ENCODE measurements at regions not wholly inside any gene's neighbourhood (a gene's known extent, or its start where the extent isn't known, plus 50 kb on each side); places are given as distances from the start of the nearest gene placed in this dataset.

- Histone ChIP-seq H2AK5ac (ENCODE audit: low read depth, low read length) (no peak overlapping the region), H3K23me2 (ENCODE audit: low read depth, low read length) (no peaks in the 10 kb centered on the region), H3K4me1 (replicated peaks in 1 of 4; ENCODE audit: control insufficient read depth in 3 of 4, insufficient read depth in 4 of 4, low read length in 3 of 4) (0 out of 7 replicates have a peak, but pooled peaks cover 0 to 4% (median 0%) of the 10 kb centered on the region in 4 experiments), H3K9me3 (ENCODE audit: insufficient read depth in 2 of 2, low read depth in 1 of 2, low read length in 1 of 2) (no peaks in the 10 kb centered on the region), H3K27me3 (replicated peaks in 1 of 4; ENCODE audit: control insufficient read depth in 3 of 4, extremely low read depth in 1 of 4, insufficient read depth in 3 of 4, low read length in 3 of 4) (peaks cover 68 to 98% (median 86%) of the 10 kb centered on the region in 4 experiments), H3K79me2 (ENCODE audit: control insufficient read depth in 1 of 2, insufficient read depth in 2 of 2, low read length in 2 of 2) (no peaks in the 10 kb centered on the region), H2BK20ac (ENCODE audit: low read length) (no peak overlapping the region), H3K23ac (ENCODE audit: insufficient read length) (no peak overlapping the region), H3K36me3 (ENCODE audit: control insufficient read depth in 2 of 4, insufficient read depth in 4 of 4, low read length in 3 of 4) (no peaks in the 10 kb centered on the region), H4K20me1 (replicated peaks in 1 of 2; ENCODE audit: control insufficient read depth in 1 of 2, insufficient read depth in 2 of 2, low read length in 2 of 2) (peaks cover 13 to 25% of the 10 kb centered on the region in 2 experiments), H3K4me2 (ENCODE audit: insufficient read depth in 1 of 2, low read depth in 2 of 2, low read length in 2 of 2) (no peak overlapping the region), H3K79me1 (ENCODE audit: low read depth, low read length) (no peaks in the 10 kb centered on the region), H2BK15ac (ENCODE audit: low read length) (no peak overlapping the region), H2AFZ (ENCODE audit: low read length) (no peak overlapping the region), H3K4ac (replicated peaks; ENCODE audit: insufficient read length, low read depth, low read length) (no peak overlapping the region), H3K4me3 (ENCODE audit: extremely low read depth in 1 of 4, insufficient read depth in 2 of 4, low read depth in 3 of 4, low read length in 4 of 4) (no peak overlapping the region), H3K27ac (ENCODE audit: low read depth, low read length) (no peak overlapping the region), H4K8ac (ENCODE audit: extremely low read depth, insufficient read depth, low read length) (no peak overlapping the region), H4K91ac (replicated peaks; ENCODE audit: insufficient read length, low read length) (no peak overlapping the region), H2BK12ac (ENCODE audit: low read depth, low read length) (no peak overlapping the region), H2BK5ac (ENCODE audit: low read depth, low read length) (no peak overlapping the region), H3K14ac (ENCODE audit: insufficient read length) (no peak overlapping the region), H3K9ac (replicated peaks in 1 of 4; ENCODE audit: extremely low read depth in 1 of 4, low read depth in 3 of 4, low read length in 3 of 4) (no peak overlapping the region), H4K5ac (ENCODE audit: insufficient read length, low read depth, low read length) (no peak overlapping the region), H3K56ac (replicated peaks; ENCODE audit: insufficient read length, low read depth, low read length) (no peak overlapping the region), H2BK120ac (replicated peaks; ENCODE audit: low read depth, low read length) (no peak overlapping the region), H3K18ac (ENCODE audit: extremely low read depth, low read length) (no peak overlapping the region)
- no peak for DNase-seq (ENCODE audit: low read depth in 1 of 2, low spot score in 2 of 2)
- WGBS, 2 experiments (ENCODE audit: extremely low coverage in 1 of 2, insufficient coverage in 1 of 2, insufficient read length in 1 of 2, insufficient replicate concordance in 2 of 2, low coverage in 1 of 2, low lambda C conversion rate in 2 of 2, missing lambda C conversion rate in 1 of 2): 33% methylated on average over 2 of the region's 2 CpGs; no CpG with 5 or more reads in 1 of the 2 experiments
- POLR2A ChIA-PET (ENCODE audit: partially characterized antibody): interaction anchor here (1.0 to 1.4 kb wide), 4 partner anchors 10 to 19 kb away, joined by 3 to 4 read pairs (median 3); no protein-coding TSS in a partner anchor
- no peak for FAIRE-seq
- CTCF ChIA-PET (ENCODE audit: partially characterized antibody): interaction anchor here (1.0 to 1.2 kb wide), 2 partner anchors 13 to 126 kb away, joined by 4 to 5 read pairs; no protein-coding TSS in a partner anchor
- TF ChIP-seq RXRA (IDR thresholded peaks at IDR 0.05; ENCODE audit: insufficient read depth, low read depth, low read length) (no peak), ASH2L (IDR thresholded peaks at IDR 0.05; ENCODE audit: low read length) (no peak), BACH1 (IDR thresholded peaks at IDR 0.05; ENCODE audit: low read length) (no peak), GABPA (IDR thresholded peaks at IDR 0.05; ENCODE audit: borderline replicate concordance, insufficient read depth, low read length) (no peak), RFX5 (IDR thresholded peaks at IDR 0.05; ENCODE audit: borderline replicate concordance, low read depth, low read length) (no peak), TBP (IDR thresholded peaks at IDR 0.05; ENCODE audit: low read depth, low read length) (no peak), SIX5 (IDR thresholded peaks at IDR 0.05; ENCODE audit: low read depth, low read length) (no peak), TEAD4 (IDR thresholded peaks at IDR 0.05; ENCODE audit: low read depth, low read length) (no peak), RNF2 (IDR thresholded peaks at IDR 0.05; ENCODE audit: borderline replicate concordance, low read depth, low read length, missing control alignments, poor library complexity, severe bottlenecking) (no peak), CBX8 (IDR thresholded peaks at IDR 0.05; ENCODE audit: borderline replicate concordance, low read depth, low read length) (no peak), CHD1 (IDR thresholded peaks at IDR 0.05; ENCODE audit: low read depth, low read length) (no peak), FOSL1 (IDR thresholded peaks at IDR 0.05; ENCODE audit: insufficient read depth, low read depth, low read length) (no peak), SIRT6 (IDR thresholded peaks at IDR 0.05; ENCODE audit: low read length) (no peak), EP300 (IDR thresholded peaks at IDR 0.05; ENCODE audit: borderline replicate concordance in 1 of 2, low read depth in 2 of 2, low read length in 2 of 2) (no peak)
Measured at GRCh38 chr9:38213631-38214299, 144.7 kb upstream of the SHB start.

Data from H1 (cell line).